K562 (cell line): ENCODE measurements at regions not wholly inside any gene's neighbourhood (a gene's known extent, or its start where the extent isn't known, plus 50 kb on each side); places are given as distances from the start of the nearest gene placed in this dataset.

Experiments
- ATAC-seq: fragments of 200-7000 bp; cut with Tn5 transposase; 3 replicates; pipeline ENCODE4 v1.9.1; 2020; ENCODE audit warnings: moderate library complexity
- BruUV-seq: library from RNA; stranded (reverse); fragments of 400-500 nt; replicated peaks from 2 replicates; lab custom pipeline; 2021; lab: Mats Ljungman, UMichigan
- CTCF ChIA-PET: fragments of 300-600 bp; formaldehyde crosslinking; extraction: SDS; loops from one replicate; lab custom pipeline; 2021; ENCODE audit warnings: low intra/inter-chr PET ratio; lab: Yijun Ruan, JAX
- POLR2A ChIA-PET: fragments of 300-600, 350-650 bp; sonication (Branson Sonifier 250); formaldehyde crosslinking; extraction: SDS; loops from one replicate; lab custom pipeline; 2021; ENCODE audit warnings: antibody characterized with exemption, inconsistent platforms; lab: Yijun Ruan, JAX
- DNase-seq, 4 experiments: peaks; one replicate each; pipeline versions ENCODE4 v3.0.0 to v3.0.0-alpha.2; 2011 to 2018; ENCODE audit warnings: low spot score in 3 of 4, mixed read lengths in 3 of 4; ENCODE audit errors: extremely low read depth in 1 of 4
- FAIRE-seq: peaks from 2 replicates; lab custom pipeline; 2011; peaks lifted over from hg19 to GRCh38; lab: Jason Lieb, UNC
- H2AFZ ChIP-seq: 2 replicates; pipeline ENCODE4 v1.6.0; 2011; ENCODE audit warnings: low read depth, low read length, control low read depth, inconsistent platforms
- H3K27ac ChIP-seq: fragments of 200-600 bp; 3 replicates; pipeline ENCODE4 v1.8.0; 2011; ENCODE audit warnings: low read depth, mild to moderate bottlenecking, control low read depth, inconsistent platforms, low read length, moderate library complexity, mixed read lengths; ENCODE audit errors: extremely low read depth
- H3K27me3 ChIP-seq, 2 experiments: fragments of 300-600 bp in 1 of 2; 2 replicates in 1 of 2; 3 replicates in 1 of 2; pipeline versions ENCODE4 v1.6.0 to v1.8.0; 2011; ENCODE audit warnings: inconsistent platforms in 2 of 2, low read length in 2 of 2, mild to moderate bottlenecking in 1 of 2, mixed read lengths in 1 of 2, moderate library complexity in 1 of 2; ENCODE audit not compliant: control insufficient read depth in 2 of 2, insufficient read depth in 2 of 2
- H3K36me3 ChIP-seq: fragments of 300-600 bp; 3 replicates; pipeline ENCODE4 v1.8.0; 2011; ENCODE audit warnings: mild to moderate bottlenecking, low read length, inconsistent platforms; ENCODE audit not compliant: control insufficient read depth, insufficient read depth
- H3K4me1 ChIP-seq, 2 experiments: fragments of 200-600 bp in 1 of 2; replicated peaks in 1 of 2; 2 replicates in 1 of 2; 3 replicates in 1 of 2; pipeline versions ENCODE4 v1.5.1 to v1.8.0; 2011; ENCODE audit warnings: inconsistent platforms in 2 of 2, low read length in 2 of 2, mild to moderate bottlenecking in 1 of 2, mixed read lengths in 1 of 2, moderate library complexity in 1 of 2; ENCODE audit not compliant: control insufficient read depth in 2 of 2, insufficient read depth in 2 of 2
- H3K4me2 ChIP-seq: 2 replicates; pipeline ENCODE4 v1.6.1; 2011; ENCODE audit warnings: low read length, control low read depth, inconsistent platforms, mixed read lengths; ENCODE audit not compliant: insufficient read depth
- H3K4me3 ChIP-seq: fragments of 200-600 bp; sonication (generic), shearing (Covaris generic); 2 replicates; pipeline ENCODE4 v1.5.1; 2016; ENCODE audit warnings: control low read depth, inconsistent platforms
- H3K79me2 ChIP-seq: fragments of 200-600 bp; 3 replicates; pipeline ENCODE4 v1.8.0; 2011; ENCODE audit warnings: low read length, inconsistent platforms; ENCODE audit not compliant: control insufficient read depth, insufficient read depth
- H3K9ac ChIP-seq, 2 experiments: 2 replicates each; pipeline versions ENCODE4 v1.6.0 to v1.6.1; 2011; ENCODE audit warnings: low read depth in 2 of 2, low read length in 2 of 2, control low read depth in 1 of 2, inconsistent platforms in 1 of 2, mild to moderate bottlenecking in 1 of 2, mixed read lengths in 1 of 2; ENCODE audit not compliant: insufficient read depth in 1 of 2
- H3K9me1 ChIP-seq: one replicate; pipeline ENCODE4 v1.6.0; 2011; ENCODE audit warnings: inconsistent platforms, mild to moderate bottlenecking, low read length, moderate library complexity; ENCODE audit not compliant: control insufficient read depth, insufficient read depth
- H3K9me3 ChIP-seq: replicated peaks from 2 replicates; pipeline ENCODE4 v1.5.1; 2011; ENCODE audit warnings: low read depth, low read length, inconsistent platforms; ENCODE audit not compliant: control insufficient read depth, insufficient read depth
- H4K20me1 ChIP-seq: replicated peaks from 2 replicates; pipeline ENCODE4 v1.6.1; 2011; ENCODE audit warnings: low read length, inconsistent platforms, mixed read lengths; ENCODE audit not compliant: control insufficient read depth, insufficient read depth
- BRCA1 ChIP-seq, 2 experiments: fragments of 450-650 bp in 1 of 2; sonication (generic) in 1 of 2; formaldehyde crosslinking in 1 of 2; IDR thresholded peaks; 2 replicates each; pipeline versions ENCODE4 v1.5.0 to v1.6.1; 2017 to 2020; ENCODE audit warnings: mild to moderate bottlenecking in 1 of 2, missing genetic modification reagents in 1 of 2
- COPS2 ChIP-seq: fragments of 450-650 bp; conservative IDR thresholded peaks from 2 replicates; pipeline ENCODE4 v1.6.1; 2016; ENCODE audit warnings: mild to moderate bottlenecking, moderate library complexity
- GABPB1 ChIP-seq: sonication (generic); formaldehyde crosslinking; IDR thresholded peaks from 2 replicates; pipeline ENCODE4 v1.8.0; 2022; ENCODE audit warnings: mild to moderate bottlenecking, missing genetic modification reagents
- HCFC1 ChIP-seq: IDR thresholded peaks from 2 replicates; pipeline ENCODE4 v1.6.1; 2012; ENCODE audit warnings: low read depth, low read length, improper control_type of control experiment
- SMARCE1 ChIP-seq: fragments of 450-650 bp; IDR thresholded peaks from 2 replicates; pipeline ENCODE4 v1.7.1; 2016; ENCODE audit warnings: mild to moderate bottlenecking
- TAF15 ChIP-seq: fragments of 200-400 bp; formaldehyde crosslinking; IDR thresholded peaks from 2 replicates; pipeline ENCODE4 v1.6.1; 2017; ENCODE audit warnings: mild to moderate bottlenecking, low read depth, low read length, moderate library complexity
- TOE1 ChIP-seq, 2 experiments: fragments of 450-650 bp in 1 of 2; sonication (generic) in 1 of 2; formaldehyde crosslinking in 1 of 2; IDR thresholded peaks; 2 replicates each; pipeline versions ENCODE4 v1.7.1 to v1.8.0; 2016 to 2022; ENCODE audit warnings: borderline replicate concordance in 2 of 2, mild to moderate bottlenecking in 2 of 2, antibody characterized with exemption in 1 of 2, inconsistent platforms in 1 of 2, low read depth in 1 of 2, missing genetic modification reagents in 1 of 2, moderate library complexity in 1 of 2
- ZBTB17 ChIP-seq: fragments of 450-650 bp; formaldehyde crosslinking; IDR thresholded peaks from 2 replicates; pipeline ENCODE4 v1.4.0; 2020; ENCODE audit warnings: mild to moderate bottlenecking
- ZEB2 ChIP-seq: fragments of 450-650 bp; IDR thresholded peaks from 2 replicates; pipeline ENCODE4 v1.6.1; 2016
- ZNF586 ChIP-seq: fragments of 450-650 bp; formaldehyde crosslinking; conservative IDR thresholded peaks from 2 replicates; pipeline ENCODE4 v1.4.0; 2020; ENCODE audit warnings: mild to moderate bottlenecking, moderate library complexity
- ZNF778 ChIP-seq: fragments of 450-650 bp; formaldehyde crosslinking; IDR thresholded peaks from 2 replicates; pipeline ENCODE4 v1.4.0; 2020; ENCODE audit warnings: mild to moderate bottlenecking, moderate library complexity
- WGBS: fragments of 100-300 bp; shearing (Covaris generic); methylation state at CpG from one replicate; pipeline ENCODE4 v1.1.6; 2016; ENCODE audit warnings: low coverage, mixed read lengths; ENCODE audit not compliant: insufficient coverage; ENCODE audit errors: missing lambda C conversion rate; 5-methylcytosine and 5-hydroxymethylcytosine counted together
- in situ Hi-C: fragments of 300-500 bp; cut with MboI; formaldehyde crosslinking; loops from 4 replicates; pipeline ENCODE4 v1.15.0; 2018; ENCODE audit warnings: inconsistent platforms, mixed read lengths
- intact Hi-C: fragments of 100-400 bp; cut with micrococcal nuclease; formaldehyde crosslinking; loops from 2 replicates; pipeline ENCODE4 v1.14.2; 2022
- TF ChIP-seq, protein P1 (sequence below): fragments of 450-650 bp; formaldehyde crosslinking; IDR thresholded peaks from 2 replicates; pipeline ENCODE4 v1.4.0; 2022; ENCODE audit warnings: missing genetic modification characterization
- TF ChIP-seq, protein P2 (sequence below): fragments of 250-450 bp; sonication (Bioruptor Pico); IDR thresholded peaks from 2 replicates; pipeline ENCODE4 v1.5.0; 2020; ENCODE audit warnings: mild to moderate bottlenecking, borderline replicate concordance

DNA sequence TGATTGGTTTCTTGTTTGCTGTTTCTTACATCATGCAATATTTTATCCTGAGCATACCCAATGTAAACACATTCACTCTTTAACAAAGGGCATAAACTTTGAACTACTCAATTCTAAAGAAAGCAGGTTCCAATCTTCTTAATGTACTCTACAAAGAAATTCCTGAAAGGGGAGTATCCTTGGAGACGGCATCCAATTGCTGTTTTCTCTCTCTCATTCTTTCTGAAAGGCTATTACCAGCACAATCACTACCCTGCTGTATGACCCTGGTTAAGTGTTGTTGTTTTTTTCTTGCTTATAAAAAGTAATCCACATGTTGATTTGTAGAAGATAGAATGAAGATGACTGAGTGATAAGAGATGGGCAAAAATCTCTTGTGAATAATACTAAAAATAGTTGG lies 176.0 kb downstream of the ZNF365 start:
- Histone ChIP-seq H4K20me1 (no peaks in the 10 kb centered on the region), H3K36me3 (no peaks in the 10 kb centered on the region), H3K4me3 (no peak overlapping the region), H3K79me2 (no peaks in the 10 kb centered on the region), H3K4me1 (no peaks in the 10 kb centered on the region), H3K27ac (no peak overlapping the region), H3K27me3 (no peaks in the 10 kb centered on the region), H3K9me3 (no peaks in the 10 kb centered on the region), H3K9ac (no peak overlapping the region), H2AFZ (no peak overlapping the region), H3K9me1 (no peaks in the 10 kb centered on the region), H3K4me2 (no peak overlapping the region)
- 0% methylated on average over 1 of the region's 1 CpG for WGBS
- BruUV-seq, result no TSS peak
- no peak for ATAC-seq
- no peak for FAIRE-seq
- in situ Hi-C loops, result no loop called here
- DNase-seq, result no peak
- CTCF ChIA-PET, result no interaction called here
- intact Hi-C loops, result no loop called here
- POLR2A ChIA-PET, result no interaction called here
- TF ChIP-seq ZEB2, result no peak
- no peak for TF ChIP-seq TOE1 (IDR thresholded peaks at IDR 0.05; ENCODE audit: borderline replicate concordance)
- TF ChIP-seq TOE1 (CRISPR knock-in tag; IDR thresholded peaks at IDR 0.05; ENCODE audit: borderline replicate concordance, low read depth), result no peak
- no peak for TF ChIP-seq HCFC1
- no peak for TF ChIP-seq SMARCE1
- TF ChIP-seq ZBTB17 (CRISPR knock-in tag), result no peak
- TF ChIP-seq COPS2, result no peak
- TF ChIP-seq ZNF778 (CRISPR knock-in tag), result no peak
- TF ChIP-seq, protein P1, sequence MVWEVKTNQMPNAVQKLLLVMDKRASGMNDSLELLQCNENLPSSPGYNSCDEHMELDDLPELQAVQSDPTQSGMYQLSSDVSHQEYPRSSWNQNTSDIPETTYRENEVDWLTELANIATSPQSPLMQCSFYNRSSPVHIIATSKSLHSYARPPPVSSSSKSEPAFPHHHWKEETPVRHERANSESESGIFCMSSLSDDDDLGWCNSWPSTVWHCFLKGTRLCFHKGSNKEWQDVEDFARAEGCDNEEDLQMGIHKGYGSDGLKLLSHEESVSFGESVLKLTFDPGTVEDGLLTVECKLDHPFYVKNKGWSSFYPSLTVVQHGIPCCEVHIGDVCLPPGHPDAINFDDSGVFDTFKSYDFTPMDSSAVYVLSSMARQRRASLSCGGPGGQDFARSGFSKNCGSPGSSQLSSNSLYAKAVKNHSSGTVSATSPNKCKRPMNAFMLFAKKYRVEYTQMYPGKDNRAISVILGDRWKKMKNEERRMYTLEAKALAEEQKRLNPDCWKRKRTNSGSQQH, result no peak
- no peak for TF ChIP-seq GABPB1
- no peak for TF ChIP-seq TAF15
- no peak for TF ChIP-seq BRCA1 (IDR thresholded peaks at IDR 0.05)
- TF ChIP-seq BRCA1 (CRISPR knock-in tag; IDR thresholded peaks at IDR 0.05), result no peak
- TF ChIP-seq, protein P2, sequence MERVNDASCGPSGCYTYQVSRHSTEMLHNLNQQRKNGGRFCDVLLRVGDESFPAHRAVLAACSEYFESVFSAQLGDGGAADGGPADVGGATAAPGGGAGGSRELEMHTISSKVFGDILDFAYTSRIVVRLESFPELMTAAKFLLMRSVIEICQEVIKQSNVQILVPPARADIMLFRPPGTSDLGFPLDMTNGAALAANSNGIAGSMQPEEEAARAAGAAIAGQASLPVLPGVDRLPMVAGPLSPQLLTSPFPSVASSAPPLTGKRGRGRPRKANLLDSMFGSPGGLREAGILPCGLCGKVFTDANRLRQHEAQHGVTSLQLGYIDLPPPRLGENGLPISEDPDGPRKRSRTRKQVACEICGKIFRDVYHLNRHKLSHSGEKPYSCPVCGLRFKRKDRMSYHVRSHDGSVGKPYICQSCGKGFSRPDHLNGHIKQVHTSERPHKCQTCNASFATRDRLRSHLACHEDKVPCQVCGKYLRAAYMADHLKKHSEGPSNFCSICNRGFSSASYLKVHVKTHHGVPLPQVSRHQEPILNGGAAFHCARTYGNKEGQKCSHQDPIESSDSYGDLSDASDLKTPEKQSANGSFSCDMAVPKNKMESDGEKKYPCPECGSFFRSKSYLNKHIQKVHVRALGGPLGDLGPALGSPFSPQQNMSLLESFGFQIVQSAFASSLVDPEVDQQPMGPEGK (CRISPR knock-in tag), result no peak
- no peak for TF ChIP-seq ZNF586
